ENCODE measurements at regions not wholly inside any gene's neighbourhood (a gene's known extent, or its start where the extent isn't known, plus 50 kb on each side); places are given as distances from the start of the nearest gene placed in this dataset.

DNA sequence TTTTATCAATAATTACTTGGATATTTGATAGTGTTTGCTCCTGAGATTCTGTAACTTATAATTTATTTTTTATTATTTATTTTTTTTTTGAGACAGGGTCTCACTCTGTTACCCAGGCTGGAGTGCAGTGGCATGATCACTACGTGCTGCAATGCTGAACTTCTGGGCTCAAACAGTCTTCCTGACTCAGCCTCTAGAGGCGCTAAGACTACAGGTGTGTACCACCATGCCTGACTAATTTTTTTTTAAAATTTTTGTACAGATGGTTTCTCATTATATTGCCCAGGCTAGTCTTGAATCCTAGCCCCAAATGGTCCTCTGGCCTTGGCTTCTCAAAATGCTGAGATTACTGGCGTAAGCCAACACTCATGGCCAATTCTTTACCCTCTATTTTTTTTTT is 845.5 kb upstream of the ADGRL4 start:
- TF ChIP-seq CTCF (IDR thresholded peaks at IDR 0.05) (no peak), POLR2A (IDR thresholded peaks at IDR 0.05) (no peak)
